WTC11 (cell line): ENCODE measurements at regions not wholly inside any gene's neighbourhood (a gene's known extent, or its start where the extent isn't known, plus 50 kb on each side); places are given as distances from the start of the nearest gene placed in this dataset.

ENCODE experiments used
- ATAC-seq: fragments of 200-7000 bp; cut with Tn5 transposase; 2 replicates; pipeline ENCODE4 v1.10.0; 2021; ENCODE audit warnings: mild to moderate bottlenecking, moderate library complexity
- CTCF ChIA-PET: fragments of 300-600 bp; sonication (Branson Sonifier 250); formaldehyde crosslinking; loops from one replicate; lab custom pipeline; 2021; ENCODE audit warnings: antibody characterized with exemption; lab: Charles Lee
- POLR2A ChIA-PET: fragments of 350-600 bp; sonication (Branson Sonifier 250); formaldehyde crosslinking; loops from one replicate; lab custom pipeline; 2021; ENCODE audit warnings: antibody characterized with exemption; lab: Charles Lee
- DNase-seq: peaks from one replicate; pipeline ENCODE4 v3.0.0; 2021; ENCODE audit warnings: low spot score
- H3K27ac Mint-ChIP-seq: 2 replicates; pipeline ENCODE4 v1.8.0; 2021; ENCODE audit warnings: mixed read lengths
- H3K27me3 Mint-ChIP-seq: 2 replicates; pipeline ENCODE4 v1.8.0; 2021; ENCODE audit warnings: low read depth, mild to moderate bottlenecking, moderate library complexity, mixed read lengths
- H3K36me3 Mint-ChIP-seq: 2 replicates; pipeline ENCODE4 v1.8.0; 2021; ENCODE audit warnings: mixed read lengths
- H3K4me1 Mint-ChIP-seq: 2 replicates; pipeline ENCODE4 v1.8.0; 2022; ENCODE audit warnings: mixed read lengths
- H3K4me3 Mint-ChIP-seq: 2 replicates; pipeline ENCODE4 v1.8.0; 2021; ENCODE audit warnings: mild to moderate bottlenecking, moderate library complexity, mixed read lengths
- H3K9me3 Mint-ChIP-seq: 2 replicates; pipeline ENCODE4 v1.8.0; 2021; ENCODE audit warnings: mixed read lengths
- GABPB1 ChIP-seq: sonication (generic); formaldehyde crosslinking; IDR thresholded peaks from 2 replicates; pipeline ENCODE4 v1.8.1; 2023; ENCODE audit warnings: mild to moderate bottlenecking, missing genetic modification reagents
- NFATC4 ChIP-seq: fragments of 250-450 bp; sonication (Bioruptor Pico); IDR thresholded peaks from 2 replicates; pipeline ENCODE4 v1.9.0; 2021; ENCODE audit warnings: mild to moderate bottlenecking
- NFE2L1 ChIP-seq: sonication (generic); formaldehyde crosslinking; IDR thresholded peaks from 2 replicates; pipeline ENCODE4 v1.8.1; 2023; ENCODE audit warnings: missing genetic modification reagents
- RELA ChIP-seq: sonication (generic); formaldehyde crosslinking; IDR thresholded peaks from 2 replicates; pipeline ENCODE4 v1.8.1; 2022; ENCODE audit warnings: missing genetic modification reagents, mild to moderate bottlenecking, borderline replicate concordance
- RORB ChIP-seq: fragments of 250-450 bp; sonication (Bioruptor Pico); IDR thresholded peaks from 2 replicates; pipeline ENCODE4 v1.9.0; 2021; ENCODE audit warnings: mild to moderate bottlenecking
- SMAD3 ChIP-seq: sonication (generic); formaldehyde crosslinking; IDR thresholded peaks from 2 replicates; pipeline ENCODE4 v1.8.0; 2022; ENCODE audit warnings: missing genetic modification reagents, mild to moderate bottlenecking, borderline replicate concordance
- SOX15 ChIP-seq: fragments of 250-450 bp; sonication (Bioruptor Pico); IDR thresholded peaks from 2 replicates; pipeline ENCODE4 v1.9.0; 2021; ENCODE audit warnings: mild to moderate bottlenecking
- SP1 ChIP-seq: sonication (generic); formaldehyde crosslinking; conservative IDR thresholded peaks from 2 replicates; pipeline ENCODE4 v1.8.1; 2022; ENCODE audit warnings: missing genetic modification reagents
- ZNF121 ChIP-seq: sonication (generic); formaldehyde crosslinking; IDR thresholded peaks from 2 replicates; pipeline ENCODE4 v1.8.0; 2023; ENCODE audit warnings: missing genetic modification reagents
- ZNF396 ChIP-seq: fragments of 250-450 bp; sonication (Bioruptor Pico); IDR thresholded peaks from 2 replicates; pipeline ENCODE4 v1.8.0; 2021; ENCODE audit warnings: mild to moderate bottlenecking, moderate library complexity, borderline replicate concordance
- TF ChIP-seq, protein P1 (sequence below): sonication (generic); formaldehyde crosslinking; IDR thresholded peaks from 2 replicates; pipeline ENCODE4 v1.8.1; 2022; ENCODE audit warnings: mild to moderate bottlenecking, moderate library complexity, missing genetic modification reagents
- TF ChIP-seq, protein P2 (sequence below): sonication (generic); formaldehyde crosslinking; IDR thresholded peaks from 2 replicates; pipeline ENCODE4 v1.8.1; 2023; ENCODE audit warnings: mild to moderate bottlenecking, missing genetic modification reagents, moderate library complexity
- TF ChIP-seq, protein P3 (sequence below): sonication (generic); formaldehyde crosslinking; IDR thresholded peaks from 2 replicates; pipeline ENCODE4 v1.8.1; 2022; ENCODE audit warnings: missing genetic modification reagents, borderline replicate concordance
- TF ChIP-seq, protein P4 (sequence below): sonication (generic); formaldehyde crosslinking; IDR thresholded peaks from 2 replicates; pipeline ENCODE4 v1.8.1; 2023; ENCODE audit warnings: mild to moderate bottlenecking, missing genetic modification reagents, moderate library complexity
- TF ChIP-seq, protein P5 (sequence below): sonication (generic); formaldehyde crosslinking; conservative IDR thresholded peaks from 2 replicates; pipeline ENCODE4 v1.8.1; 2023; ENCODE audit warnings: mild to moderate bottlenecking, low read depth, missing genetic modification reagents, moderate library complexity
- TF ChIP-seq, protein P6 (sequence below): fragments of 250-450 bp; sonication (Bioruptor Pico); IDR thresholded peaks from 2 replicates; pipeline ENCODE4 v1.9.0; 2021; ENCODE audit warnings: mild to moderate bottlenecking
- TF ChIP-seq, protein P7 (sequence below): sonication (generic); formaldehyde crosslinking; IDR thresholded peaks from 2 replicates; pipeline ENCODE4 v1.8.1; 2023; ENCODE audit warnings: mild to moderate bottlenecking, missing genetic modification reagents
- TF ChIP-seq, protein P8 (sequence below): sonication (generic); formaldehyde crosslinking; IDR thresholded peaks from 2 replicates; pipeline ENCODE4 v1.8.0; 2023; ENCODE audit warnings: missing genetic modification reagents

DNA sequence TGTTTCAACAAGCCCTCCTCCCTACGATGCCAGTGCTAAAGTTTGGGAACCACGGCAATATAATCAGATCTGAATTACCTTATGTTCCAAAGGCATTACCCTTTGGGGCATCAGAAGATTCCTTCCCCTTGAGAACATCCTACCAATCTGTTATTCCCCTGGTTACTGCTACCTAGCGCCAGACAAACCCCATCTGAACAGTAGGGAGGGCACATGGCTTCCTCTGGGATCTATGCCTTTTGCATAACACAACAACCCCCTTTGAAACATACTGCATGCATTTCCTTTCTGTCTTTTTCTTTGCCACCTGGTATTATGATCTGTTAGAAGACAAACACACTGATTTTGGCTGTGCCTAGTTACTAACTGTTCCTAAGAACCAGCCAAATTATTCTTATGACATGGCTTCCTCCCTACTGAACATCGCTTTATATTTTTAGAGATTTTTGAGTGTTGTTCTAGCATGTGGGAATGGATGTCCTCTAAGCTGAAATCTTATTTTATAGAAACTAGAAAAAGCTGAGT is 103.9 kb upstream of the DAPK1 start:
- H3K36me3 Mint-ChIP-seq, result peaks cover 13% of the 10 kb centered on the region
- no peak for DNase-seq
- H3K9me3 Mint-ChIP-seq, result peaks cover 13% of the 10 kb centered on the region
- no peaks in the 10 kb centered on the region for H3K27me3 Mint-ChIP-seq
- POLR2A ChIA-PET, result no interaction called here
- TF ChIP-seq, protein P1, sequence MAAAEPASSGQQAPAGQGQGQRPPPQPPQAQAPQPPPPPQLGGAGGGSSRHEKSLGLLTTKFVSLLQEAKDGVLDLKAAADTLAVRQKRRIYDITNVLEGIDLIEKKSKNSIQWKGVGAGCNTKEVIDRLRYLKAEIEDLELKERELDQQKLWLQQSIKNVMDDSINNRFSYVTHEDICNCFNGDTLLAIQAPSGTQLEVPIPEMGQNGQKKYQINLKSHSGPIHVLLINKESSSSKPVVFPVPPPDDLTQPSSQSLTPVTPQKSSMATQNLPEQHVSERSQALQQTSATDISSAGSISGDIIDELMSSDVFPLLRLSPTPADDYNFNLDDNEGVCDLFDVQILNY (CRISPR knock-in tag), result no peak
- no peak for TF ChIP-seq ZNF121 (CRISPR knock-in tag)
- no peak for TF ChIP-seq NFATC4
- TF ChIP-seq, protein P2, sequence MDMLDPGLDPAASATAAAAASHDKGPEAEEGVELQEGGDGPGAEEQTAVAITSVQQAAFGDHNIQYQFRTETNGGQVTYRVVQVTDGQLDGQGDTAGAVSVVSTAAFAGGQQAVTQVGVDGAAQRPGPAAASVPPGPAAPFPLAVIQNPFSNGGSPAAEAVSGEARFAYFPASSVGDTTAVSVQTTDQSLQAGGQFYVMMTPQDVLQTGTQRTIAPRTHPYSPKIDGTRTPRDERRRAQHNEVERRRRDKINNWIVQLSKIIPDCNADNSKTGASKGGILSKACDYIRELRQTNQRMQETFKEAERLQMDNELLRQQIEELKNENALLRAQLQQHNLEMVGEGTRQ (CRISPR knock-in tag), result peak; percentile 38; the same call in 1 of the 2 replicates
- TF ChIP-seq, protein P3, sequence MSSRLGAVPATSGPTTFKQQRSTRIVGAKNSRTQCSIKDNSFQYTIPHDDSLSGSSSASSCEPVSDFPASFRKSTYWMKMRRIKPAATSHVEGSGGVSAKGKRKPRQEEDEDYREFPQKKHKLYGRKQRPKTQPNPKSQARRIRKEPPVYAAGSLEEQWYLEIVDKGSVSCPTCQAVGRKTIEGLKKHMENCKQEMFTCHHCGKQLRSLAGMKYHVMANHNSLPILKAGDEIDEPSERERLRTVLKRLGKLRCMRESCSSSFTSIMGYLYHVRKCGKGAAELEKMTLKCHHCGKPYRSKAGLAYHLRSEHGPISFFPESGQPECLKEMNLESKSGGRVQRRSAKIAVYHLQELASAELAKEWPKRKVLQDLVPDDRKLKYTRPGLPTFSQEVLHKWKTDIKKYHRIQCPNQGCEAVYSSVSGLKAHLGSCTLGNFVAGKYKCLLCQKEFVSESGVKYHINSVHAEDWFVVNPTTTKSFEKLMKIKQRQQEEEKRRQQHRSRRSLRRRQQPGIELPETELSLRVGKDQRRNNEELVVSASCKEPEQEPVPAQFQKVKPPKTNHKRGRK (CRISPR knock-in tag), result no peak
- peak overlapping the region; percentile 82 for H3K27ac Mint-ChIP-seq
- H3K4me1 Mint-ChIP-seq, result peaks cover 68% of the 10 kb centered on the region
- no peak overlapping the region for H3K4me3 Mint-ChIP-seq
- peak; percentile 77 for ATAC-seq
- CTCF ChIA-PET, result no interaction called here

DNA sequence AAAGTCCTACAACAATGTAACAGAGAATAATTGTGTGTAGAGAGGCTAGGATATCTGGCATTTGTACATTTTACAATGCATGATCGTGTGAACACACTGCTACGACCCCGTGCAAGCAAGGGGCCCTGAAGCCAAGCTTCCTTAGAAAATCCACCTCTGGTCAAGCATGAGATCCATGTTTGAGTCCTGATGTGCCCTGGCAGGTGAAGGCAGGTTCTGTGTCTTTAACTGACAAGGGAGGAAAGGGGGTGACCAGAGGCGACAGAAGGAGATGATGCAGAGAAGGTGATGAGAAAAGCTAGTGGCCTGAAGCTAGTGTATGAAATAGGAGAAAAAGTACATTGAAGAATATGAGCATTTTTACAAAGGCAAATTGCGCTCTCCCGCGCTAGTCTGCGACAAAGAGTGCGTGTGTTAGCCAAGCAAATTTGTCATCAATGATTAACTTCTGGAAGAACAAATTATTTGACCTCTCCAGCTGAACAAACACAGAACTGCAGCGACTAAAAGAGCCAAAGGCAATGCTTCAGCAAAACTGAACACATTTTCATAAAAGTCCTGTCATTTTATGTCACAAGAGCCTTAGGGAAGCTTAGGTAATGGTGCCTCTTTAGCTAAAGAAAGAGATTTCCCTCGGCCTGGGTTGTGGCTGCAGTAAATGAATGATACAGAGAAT is 101.7 kb upstream of the DAPK1 start:
- ATAC-seq, result no peak
- peaks cover 13% of the 10 kb centered on the region for H3K36me3 Mint-ChIP-seq
- POLR2A ChIA-PET, result no interaction called here
- TF ChIP-seq, protein P4, sequence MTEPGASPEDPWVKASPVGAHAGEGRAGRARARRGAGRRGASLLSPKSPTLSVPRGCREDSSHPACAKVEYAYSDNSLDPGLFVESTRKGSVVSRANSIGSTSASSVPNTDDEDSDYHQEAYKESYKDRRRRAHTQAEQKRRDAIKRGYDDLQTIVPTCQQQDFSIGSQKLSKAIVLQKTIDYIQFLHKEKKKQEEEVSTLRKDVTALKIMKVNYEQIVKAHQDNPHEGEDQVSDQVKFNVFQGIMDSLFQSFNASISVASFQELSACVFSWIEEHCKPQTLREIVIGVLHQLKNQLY (CRISPR knock-in tag), result no peak
- TF ChIP-seq GABPB1 (CRISPR knock-in tag), result 0 out of 2 replicates have a peak, but pooled peaks have one; percentile 13
- TF ChIP-seq, all 79 proteins: peak for 1
- peaks cover 75% of the 10 kb centered on the region for H3K4me1 Mint-ChIP-seq
- peak overlapping the region; percentile 70 for H3K27ac Mint-ChIP-seq
- no peak overlapping the region for H3K4me3 Mint-ChIP-seq
- CTCF ChIA-PET, result no interaction called here
- H3K27me3 Mint-ChIP-seq, result no peaks in the 10 kb centered on the region
- no peak for DNase-seq
- peaks cover 13% of the 10 kb centered on the region for H3K9me3 Mint-ChIP-seq

DNA sequence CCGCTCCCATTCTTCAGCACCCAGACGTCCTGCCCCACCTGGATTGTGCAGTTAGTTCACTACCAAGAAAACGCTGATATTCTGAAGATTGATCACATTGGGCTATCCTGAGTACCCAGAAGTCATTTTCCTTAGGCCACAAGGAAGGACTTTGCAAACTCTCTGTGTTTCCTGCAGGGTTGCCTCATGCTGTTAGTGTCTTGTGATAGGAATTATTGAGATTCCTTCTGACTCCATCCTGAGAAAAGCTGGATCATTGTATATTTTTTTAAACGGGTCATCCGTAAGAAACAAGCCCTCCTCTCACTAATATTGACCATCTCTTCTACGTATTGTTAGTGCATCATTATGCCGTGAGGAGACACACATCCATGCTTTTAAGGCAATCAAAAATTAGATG is 96.0 kb upstream of the DAPK1 start:
- TF ChIP-seq RELA (CRISPR knock-in tag), result no peak
- TF ChIP-seq SP1, result no peak
- TF ChIP-seq NFE2L1 (CRISPR knock-in tag), result no peak
- no peak for TF ChIP-seq RORB (CRISPR knock-in tag)
- TF ChIP-seq, protein P5, sequence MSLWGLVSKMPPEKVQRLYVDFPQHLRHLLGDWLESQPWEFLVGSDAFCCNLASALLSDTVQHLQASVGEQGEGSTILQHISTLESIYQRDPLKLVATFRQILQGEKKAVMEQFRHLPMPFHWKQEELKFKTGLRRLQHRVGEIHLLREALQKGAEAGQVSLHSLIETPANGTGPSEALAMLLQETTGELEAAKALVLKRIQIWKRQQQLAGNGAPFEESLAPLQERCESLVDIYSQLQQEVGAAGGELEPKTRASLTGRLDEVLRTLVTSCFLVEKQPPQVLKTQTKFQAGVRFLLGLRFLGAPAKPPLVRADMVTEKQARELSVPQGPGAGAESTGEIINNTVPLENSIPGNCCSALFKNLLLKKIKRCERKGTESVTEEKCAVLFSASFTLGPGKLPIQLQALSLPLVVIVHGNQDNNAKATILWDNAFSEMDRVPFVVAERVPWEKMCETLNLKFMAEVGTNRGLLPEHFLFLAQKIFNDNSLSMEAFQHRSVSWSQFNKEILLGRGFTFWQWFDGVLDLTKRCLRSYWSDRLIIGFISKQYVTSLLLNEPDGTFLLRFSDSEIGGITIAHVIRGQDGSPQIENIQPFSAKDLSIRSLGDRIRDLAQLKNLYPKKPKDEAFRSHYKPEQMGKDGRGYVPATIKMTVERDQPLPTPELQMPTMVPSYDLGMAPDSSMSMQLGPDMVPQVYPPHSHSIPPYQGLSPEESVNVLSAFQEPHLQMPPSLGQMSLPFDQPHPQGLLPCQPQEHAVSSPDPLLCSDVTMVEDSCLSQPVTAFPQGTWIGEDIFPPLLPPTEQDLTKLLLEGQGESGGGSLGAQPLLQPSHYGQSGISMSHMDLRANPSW (CRISPR knock-in tag), result no peak
- TF ChIP-seq SOX15 (CRISPR knock-in tag), result no peak
- TF ChIP-seq, protein P6, sequence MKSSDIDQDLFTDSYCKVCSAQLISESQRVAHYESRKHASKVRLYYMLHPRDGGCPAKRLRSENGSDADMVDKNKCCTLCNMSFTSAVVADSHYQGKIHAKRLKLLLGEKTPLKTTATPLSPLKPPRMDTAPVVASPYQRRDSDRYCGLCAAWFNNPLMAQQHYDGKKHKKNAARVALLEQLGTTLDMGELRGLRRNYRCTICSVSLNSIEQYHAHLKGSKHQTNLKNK (CRISPR knock-in tag), result no peak
- TF ChIP-seq, protein P7, sequence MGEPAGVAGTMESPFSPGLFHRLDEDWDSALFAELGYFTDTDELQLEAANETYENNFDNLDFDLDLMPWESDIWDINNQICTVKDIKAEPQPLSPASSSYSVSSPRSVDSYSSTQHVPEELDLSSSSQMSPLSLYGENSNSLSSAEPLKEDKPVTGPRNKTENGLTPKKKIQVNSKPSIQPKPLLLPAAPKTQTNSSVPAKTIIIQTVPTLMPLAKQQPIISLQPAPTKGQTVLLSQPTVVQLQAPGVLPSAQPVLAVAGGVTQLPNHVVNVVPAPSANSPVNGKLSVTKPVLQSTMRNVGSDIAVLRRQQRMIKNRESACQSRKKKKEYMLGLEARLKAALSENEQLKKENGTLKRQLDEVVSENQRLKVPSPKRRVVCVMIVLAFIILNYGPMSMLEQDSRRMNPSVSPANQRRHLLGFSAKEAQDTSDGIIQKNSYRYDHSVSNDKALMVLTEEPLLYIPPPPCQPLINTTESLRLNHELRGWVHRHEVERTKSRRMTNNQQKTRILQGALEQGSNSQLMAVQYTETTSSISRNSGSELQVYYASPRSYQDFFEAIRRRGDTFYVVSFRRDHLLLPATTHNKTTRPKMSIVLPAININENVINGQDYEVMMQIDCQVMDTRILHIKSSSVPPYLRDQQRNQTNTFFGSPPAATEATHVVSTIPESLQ, result no peak
- TF ChIP-seq NFATC4, result no peak
- no peak for TF ChIP-seq ZNF396
- no peak for TF ChIP-seq SMAD3 (CRISPR knock-in tag)
- TF ChIP-seq, protein P8, sequence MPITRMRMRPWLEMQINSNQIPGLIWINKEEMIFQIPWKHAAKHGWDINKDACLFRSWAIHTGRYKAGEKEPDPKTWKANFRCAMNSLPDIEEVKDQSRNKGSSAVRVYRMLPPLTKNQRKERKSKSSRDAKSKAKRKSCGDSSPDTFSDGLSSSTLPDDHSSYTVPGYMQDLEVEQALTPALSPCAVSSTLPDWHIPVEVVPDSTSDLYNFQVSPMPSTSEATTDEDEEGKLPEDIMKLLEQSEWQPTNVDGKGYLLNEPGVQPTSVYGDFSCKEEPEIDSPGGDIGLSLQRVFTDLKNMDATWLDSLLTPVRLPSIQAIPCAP (CRISPR knock-in tag), result no peak
- no peak overlapping the region for H3K4me3 Mint-ChIP-seq
- ChIA-PET POLR2A (interaction anchor here (0.6 kb wide), 1 partner anchor 1182 kb away, joined by 3 read pairs; no protein-coding TSS in a partner anchor), CTCF (no interaction called here)
- peaks cover 79% of the 10 kb centered on the region for H3K4me1 Mint-ChIP-seq
- DNase-seq (no peak), ATAC-seq (no peak; the same call in 1 of the 2 replicates)
- no peaks in the 10 kb centered on the region for H3K9me3 Mint-ChIP-seq
- peak overlapping the region; percentile 91 for H3K27ac Mint-ChIP-seq
- no peaks in the 10 kb centered on the region; the same call in 1 of the 2 replicates for H3K27me3 Mint-ChIP-seq
- no peaks in the 10 kb centered on the region for H3K36me3 Mint-ChIP-seq
